Neural cell (in vitro differentiated cells): ENCODE measurements at regions not wholly inside any gene's neighbourhood (a gene's known extent, or its start where the extent isn't known, plus 50 kb on each side); places are given as distances from the start of the nearest gene placed in this dataset.

Experiments used
- CTCF ChIP-seq: fragments of 450-650 bp; IDR thresholded peaks from 2 replicates; pipeline ENCODE4 v1.5.1; 2014; ENCODE audit warnings: antibody characterized with exemption, mild to moderate bottlenecking, moderate library complexity; ENCODE audit not compliant: poor library complexity, severe bottlenecking
- EP300 ChIP-seq: fragments of 450-650 bp; conservative IDR thresholded peaks from 2 replicates; pipeline ENCODE4 v1.6.1; 2014; ENCODE audit warnings: antibody characterized with exemption, mild to moderate bottlenecking, moderate library complexity; ENCODE audit not compliant: poor library complexity, severe bottlenecking
- EZH2 ChIP-seq: fragments of 200-600, 300-800 bp; shearing (Covaris generic), sonication (generic); IDR thresholded peaks from 2 replicates; pipeline ENCODE4 v1.6.1; 2014; ENCODE audit warnings: antibody characterized with exemption, low read length, borderline replicate concordance, mild to moderate bottlenecking; ENCODE audit not compliant: insufficient read depth, poor library complexity, severe bottlenecking
- TAF1 ChIP-seq: IDR thresholded peaks from 2 replicates; pipeline ENCODE4 v1.6.1; 2012; ENCODE audit warnings: low read depth

DNA sequence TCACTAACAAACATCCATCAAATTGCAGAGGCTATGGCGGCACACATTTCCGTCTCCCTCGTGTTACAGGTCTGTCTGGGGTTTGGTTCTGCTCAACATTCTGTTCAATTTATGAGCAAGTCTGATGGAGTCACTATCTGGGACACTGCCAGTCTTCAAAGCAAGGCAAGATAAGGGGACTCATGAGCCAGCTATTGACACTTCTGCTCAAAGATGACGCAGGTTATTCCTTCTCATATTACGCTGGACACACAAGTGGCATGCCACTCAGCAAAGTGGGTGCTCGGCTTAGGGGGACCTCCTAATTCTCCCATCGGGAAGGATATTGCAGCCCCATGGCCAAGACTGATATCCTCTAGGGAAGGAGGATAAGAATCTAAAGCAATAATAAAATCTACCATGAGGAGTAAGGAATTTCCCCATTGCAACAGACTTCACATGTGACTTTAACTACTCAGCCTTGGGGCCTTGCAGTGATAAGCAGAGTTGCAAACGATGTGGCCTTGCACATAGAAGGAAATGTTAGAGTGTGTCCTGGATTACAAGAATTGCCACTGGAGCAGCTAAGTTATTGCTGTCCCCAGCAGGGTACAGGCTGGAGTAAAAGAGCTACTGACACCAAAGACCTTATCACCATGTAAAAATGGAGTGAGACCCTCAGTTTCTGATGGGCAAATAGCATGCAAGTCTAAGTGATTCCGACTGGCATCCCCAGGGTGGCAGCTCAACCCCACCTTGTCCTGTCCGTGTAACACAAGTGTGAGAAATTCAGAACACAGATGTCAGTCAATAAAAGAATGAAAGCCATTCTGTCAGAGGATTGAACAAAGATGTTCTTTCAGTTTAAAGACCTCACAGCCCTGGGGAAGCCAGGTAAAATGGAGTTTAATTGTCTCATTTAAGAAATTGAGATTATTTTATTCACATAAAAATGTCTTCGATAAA, 306.1 kb downstream of the IRS2 start:
- TF ChIP-seq CTCF, result no peak
- TF ChIP-seq EZH2, result no peak
- no peak for TF ChIP-seq TAF1
- no peak for TF ChIP-seq EP300
